ENCODE measurements at regions not wholly inside any gene's neighbourhood (a gene's known extent, or its start where the extent isn't known, plus 50 kb on each side); places are given as distances from the start of the nearest gene placed in this dataset.
"Not testable (repeated sequence)": the region's sequence is repeated elsewhere in the genome, so short reads cannot be mapped to it uniquely, and the experiment has no call there.

GRCh38 chrX:137792214-137792613, 226.3 kb downstream of the ZIC3 start:
- H3K9me3 ChIP-seq = no peaks in the 10 kb centered on the region
- WGBS, 2 donors = 38 to 45% methylated on average over 8 of the region's 8 CpGs
- intact Hi-C loops (cut with DNase I) = no loop called here
- ATAC-seq (no peak), DNase-seq (no peak), FAIRE-seq (no peak)
- H3K27ac ChIP-seq = no peak overlapping the region
- H3K4me1 ChIP-seq = no peaks in the 10 kb centered on the region
- TF ChIP-seq CTCF (IDR thresholded peaks at IDR 0.05) = no peak
- H3K27me3 ChIP-seq = peaks cover 0 to 6% (median 0%) of the 10 kb centered on the region in 4 donors
- no peaks in the 10 kb centered on the region for H3K36me3 ChIP-seq
- no peak overlapping the region for H3K4me3 ChIP-seq

GRCh38 chrX:137797926-137798325, 232.0 kb downstream of the ZIC3 start:
- FAIRE-seq; H3K27me3 ChIP-seq; H3K4me3 ChIP-seq; ATAC-seq; H3K4me1 ChIP-seq; intact Hi-C loops (cut with DNase I); H3K9me3 ChIP-seq; H3K27ac ChIP-seq; DNase-seq; H3K36me3 ChIP-seq: not testable (repeated sequence)
- WGBS, 2 donors = 67 to 69% methylated on average over 3 of the region's 3 CpGs

GRCh38 chrX:137823257-137823656, 257.3 kb downstream of the ZIC3 start:
- Histone ChIP-seq H3K27ac (no peak overlapping the region), H3K9me3 (no peaks in the 10 kb centered on the region), H3K4me3 (no peak overlapping the region), H3K27me3 (no peaks in the 10 kb centered on the region), H3K4me1 (no peaks in the 10 kb centered on the region), H3K36me3 (no peaks in the 10 kb centered on the region)
- DNase-seq (no peak), ATAC-seq (no peak), FAIRE-seq (no peak)
- 60 to 74% methylated on average over 1 of the region's 1 CpG for WGBS, 2 donors
- intact Hi-C loops (cut with DNase I) = no loop called here
- TF ChIP-seq CTCF (IDR thresholded peaks at IDR 0.05) = peak in 1 of 4 donors; percentile 16

GRCh38 chrX:137847376-137847775, 281.4 kb downstream of the ZIC3 start:
- FAIRE-seq (no peak), ATAC-seq (no peak), DNase-seq (no peak)
- Histone ChIP-seq H3K4me1 (no peaks in the 10 kb centered on the region), H3K4me3 (no peak overlapping the region), H3K27ac (no peak overlapping the region), H3K36me3 (no peaks in the 10 kb centered on the region), H3K9me3 (no peaks in the 10 kb centered on the region), H3K27me3 (peaks cover 0 to 3% (median 0%) of the 10 kb centered on the region in 4 donors)
- intact Hi-C loops (cut with DNase I) = no loop called here
- 47 to 48% methylated on average over 2 of the region's 2 CpGs for WGBS, 2 donors
- no peak for TF ChIP-seq CTCF (IDR thresholded peaks at IDR 0.05)

- ATAC-seq (no peak), DNase-seq (no peak), FAIRE-seq (no peak)
- no peaks in the 10 kb centered on the region for H3K9me3 ChIP-seq
- peaks cover 0 to 3% (median 0%) of the 10 kb centered on the region in 4 donors for H3K27me3 ChIP-seq
- no peak overlapping the region for H3K27ac ChIP-seq
- no peaks in the 10 kb centered on the region for H3K36me3 ChIP-seq
- TF ChIP-seq CTCF (IDR thresholded peaks at IDR 0.05) = no peak
- 25 to 38% methylated on average over 11 of the region's 11 CpGs for WGBS, 2 donors
- H3K4me1 ChIP-seq = no peaks in the 10 kb centered on the region
- intact Hi-C loops (cut with DNase I) = no loop called here
- H3K4me3 ChIP-seq = no peak overlapping the region
Observed at GRCh38 chrX:137848266-137848905, 282.5 kb downstream of the ZIC3 start.
